WTC11 (cell line): ENCODE measurements at regions not wholly inside any gene's neighbourhood (a gene's known extent, or its start where the extent isn't known, plus 50 kb on each side); places are given as distances from the start of the nearest gene placed in this dataset.

Experiments
- SMAD4 ChIP-seq: sonication (generic); formaldehyde crosslinking; IDR thresholded peaks from 2 replicates; pipeline ENCODE4 v1.8.0; 2022; ENCODE audit warnings: mild to moderate bottlenecking, missing genetic modification reagents
- ZNF317 ChIP-seq: sonication (generic); formaldehyde crosslinking; IDR thresholded peaks from 2 replicates; pipeline ENCODE4 v1.8.1; 2023; ENCODE audit warnings: low read depth, mild to moderate bottlenecking, moderate library complexity, missing genetic modification reagents, borderline replicate concordance

DNA sequence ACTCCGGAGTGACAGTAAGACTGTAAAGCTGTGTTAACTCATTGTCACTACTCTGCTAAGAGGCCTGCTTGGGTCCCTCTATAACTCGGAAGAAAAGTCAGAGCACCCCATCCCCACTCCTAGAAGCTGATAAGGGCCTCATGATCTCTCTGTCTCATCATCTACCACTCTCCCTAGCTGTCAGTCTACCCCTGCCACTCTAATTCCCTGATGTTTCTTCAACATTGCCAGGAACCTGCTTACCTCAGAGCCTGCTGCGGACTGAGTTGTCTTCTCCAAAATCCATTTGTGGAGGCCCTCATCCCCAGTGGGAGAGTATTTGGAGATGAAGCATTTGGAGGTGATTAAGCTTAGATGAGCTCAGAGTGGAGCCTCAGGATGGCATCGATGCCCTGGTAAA is 1092.2 kb downstream of the TBC1D22A start:
- TF ChIP-seq ZNF317 (CRISPR knock-in tag) (no peak), SMAD4 (no peak)
